GM12878 (cell line): ENCODE measurements at regions not wholly inside any gene's neighbourhood (a gene's known extent, or its start where the extent isn't known, plus 50 kb on each side); places are given as distances from the start of the nearest gene placed in this dataset.

ENCODE experiments used
- BCL3 ChIP-seq: IDR thresholded peaks from 2 replicates; pipeline ENCODE4 v1.6.1; 2011; ENCODE audit warnings: borderline replicate concordance, low read depth, mild to moderate bottlenecking, moderate library complexity, low read length; ENCODE audit not compliant: insufficient read depth, poor library complexity, severe bottlenecking
- RB1 ChIP-seq: fragments of 450-650 bp; formaldehyde crosslinking; IDR thresholded peaks from 2 replicates; pipeline ENCODE4 v1.6.1; 2017; ENCODE audit warnings: mild to moderate bottlenecking, borderline replicate concordance

- no peak for TF ChIP-seq BCL3
- TF ChIP-seq RB1: no peak
Observed at GRCh38 chr12:112599871-112600270, 181.1 kb downstream of the PTPN11 start.
